GM18858 (cell line): ENCODE measurements at regions not wholly inside any gene's neighbourhood (a gene's known extent, or its start where the extent isn't known, plus 50 kb on each side); places are given as distances from the start of the nearest gene placed in this dataset.

Experiments used
- ATAC-seq: cut with Tn5 transposase; IDR thresholded peaks from one replicate; pipeline ENCODE4 v1.9.1; 2021; ENCODE audit not compliant: unreplicated experiment

DNA sequence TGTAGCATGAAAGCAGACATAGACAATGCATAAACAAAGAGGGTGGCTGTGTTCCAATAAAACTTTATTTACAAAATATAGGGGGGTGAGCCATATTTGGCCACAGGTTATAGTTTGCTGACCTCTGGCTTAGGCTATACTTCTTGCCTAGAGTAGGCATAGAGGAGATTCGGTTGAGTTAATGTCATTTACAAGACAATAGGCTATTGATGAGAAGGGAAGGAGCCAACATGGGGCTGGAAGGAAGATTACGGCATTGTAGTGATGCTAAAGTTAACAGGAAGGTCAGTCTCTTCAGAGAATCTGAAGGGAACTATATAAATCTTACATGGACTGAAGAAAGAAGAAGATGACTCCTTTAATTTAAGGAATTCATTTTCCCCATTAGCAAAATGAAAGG, 463.5 kb downstream of the HTR7 start:
- ATAC-seq, result no peak

- ATAC-seq, result no peak
These were observed 461.1 kb downstream of the HTR7 start for GRCh38 chr10:90396721-90397120.

- ATAC-seq, result no peak
These were observed 459.3 kb downstream of the HTR7 start for GRCh38 chr10:90398566-90398965.

DNA sequence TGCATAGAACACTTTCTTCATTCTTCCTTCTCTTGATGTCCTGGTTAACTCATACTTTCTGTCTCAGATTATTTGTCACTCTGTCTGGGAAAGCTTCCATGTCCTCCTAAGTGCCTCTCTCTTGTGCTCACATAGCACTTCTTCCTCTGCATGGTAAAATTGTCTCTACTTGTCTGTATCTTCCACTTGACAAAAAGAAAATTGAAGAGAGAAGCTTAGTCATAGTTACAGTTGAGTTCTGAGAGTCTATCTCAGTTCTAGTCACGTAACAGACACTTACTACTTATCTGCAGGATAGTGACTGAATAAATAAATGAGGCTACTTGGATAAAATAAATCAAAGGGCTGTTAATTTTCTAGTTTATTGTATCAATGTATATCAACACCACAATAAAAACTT, 458.1 kb downstream of the HTR7 start:
- ATAC-seq, result no peak

DNA sequence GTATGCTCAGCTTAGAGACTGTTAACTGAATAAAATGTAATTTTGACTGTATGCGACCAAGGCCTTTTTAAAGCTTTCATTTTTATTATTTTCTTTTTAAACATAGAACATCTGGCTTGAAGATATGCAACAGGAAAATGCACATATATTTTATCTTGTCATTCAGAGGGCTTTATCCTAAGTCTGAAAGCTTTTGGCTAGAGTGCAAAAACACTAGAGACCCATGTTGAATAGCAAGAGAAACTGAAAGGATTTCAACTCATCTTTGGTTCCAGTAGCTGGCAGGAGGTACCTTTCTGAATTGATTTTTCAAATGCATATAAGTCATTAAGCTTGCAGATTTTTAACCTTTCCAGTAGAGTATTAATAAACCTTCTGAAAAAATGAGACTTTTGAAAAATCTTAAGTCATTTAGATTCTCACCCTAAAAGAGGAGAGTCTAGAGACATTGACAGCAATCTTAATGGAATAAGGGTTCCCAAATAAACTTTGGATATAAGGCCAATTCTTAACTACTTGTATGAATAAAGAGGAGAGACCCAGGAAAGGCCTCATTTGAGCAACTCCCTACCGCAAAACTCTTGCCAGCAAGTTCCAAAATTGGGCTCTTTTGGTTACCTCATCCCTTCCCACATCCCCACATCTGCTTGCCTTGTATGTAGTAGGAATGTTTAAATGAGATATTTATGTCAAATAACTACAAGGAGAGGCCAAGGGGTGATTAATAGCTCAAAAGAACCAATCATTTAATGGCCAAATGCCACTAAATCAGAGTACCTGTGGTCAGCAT, 454.4 kb downstream of the HTR7 start:
- ATAC-seq, result no peak

DNA sequence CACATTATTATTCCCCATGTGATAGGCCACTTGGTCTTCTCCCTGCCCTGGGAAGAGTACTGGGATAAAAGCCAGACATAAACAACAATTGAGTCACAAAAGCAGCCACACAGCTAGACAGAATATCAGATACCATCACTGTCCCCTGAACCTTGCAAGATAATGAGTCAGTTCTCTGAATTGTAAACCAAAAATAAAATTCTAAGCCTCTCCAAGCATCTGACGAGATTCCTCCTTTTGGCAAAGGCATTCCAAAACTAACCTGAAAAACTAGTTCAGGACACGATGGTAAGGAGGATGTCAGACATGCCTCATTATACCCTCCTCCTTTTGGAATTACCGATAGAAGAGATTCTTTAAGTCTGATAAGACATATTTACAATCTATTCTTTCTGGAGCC, 450.7 kb downstream of the HTR7 start:
- no peak for ATAC-seq

GRCh38 chr10:90407851-90408250, 450.0 kb downstream of the HTR7 start:
- no peak for ATAC-seq

GRCh38 chr10:90412582-90412981, 445.3 kb downstream of the HTR7 start:
- no peak for ATAC-seq

- no peak for ATAC-seq
These were observed 444.6 kb downstream of the HTR7 start for GRCh38 chr10:90413196-90413595.

DNA sequence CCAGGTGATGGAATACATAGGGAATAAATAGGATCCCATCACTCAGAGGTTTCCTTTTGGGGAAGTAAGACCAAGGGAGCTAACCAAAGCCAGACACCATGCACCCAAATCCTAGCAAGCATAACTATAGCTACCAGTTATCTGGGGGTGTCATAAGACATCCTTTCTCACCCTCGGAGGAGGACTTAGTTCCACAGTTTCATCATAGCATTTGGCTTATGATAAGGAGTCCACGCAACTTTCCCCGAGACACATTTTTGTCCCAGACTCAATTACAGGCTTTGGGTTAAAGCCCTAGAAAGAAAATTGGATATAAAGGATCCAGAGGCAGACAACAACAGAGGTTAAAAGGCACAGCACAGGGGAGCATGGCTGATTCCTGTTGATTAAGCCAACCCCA, 442.9 kb downstream of the HTR7 start:
- ATAC-seq, result no peak

GRCh38 chr10:90417029-90417428, 440.8 kb downstream of the HTR7 start:
- no peak for ATAC-seq

- ATAC-seq, result no peak
These were observed 440.2 kb downstream of the HTR7 start for GRCh38 chr10:90417476-90418210.

DNA sequence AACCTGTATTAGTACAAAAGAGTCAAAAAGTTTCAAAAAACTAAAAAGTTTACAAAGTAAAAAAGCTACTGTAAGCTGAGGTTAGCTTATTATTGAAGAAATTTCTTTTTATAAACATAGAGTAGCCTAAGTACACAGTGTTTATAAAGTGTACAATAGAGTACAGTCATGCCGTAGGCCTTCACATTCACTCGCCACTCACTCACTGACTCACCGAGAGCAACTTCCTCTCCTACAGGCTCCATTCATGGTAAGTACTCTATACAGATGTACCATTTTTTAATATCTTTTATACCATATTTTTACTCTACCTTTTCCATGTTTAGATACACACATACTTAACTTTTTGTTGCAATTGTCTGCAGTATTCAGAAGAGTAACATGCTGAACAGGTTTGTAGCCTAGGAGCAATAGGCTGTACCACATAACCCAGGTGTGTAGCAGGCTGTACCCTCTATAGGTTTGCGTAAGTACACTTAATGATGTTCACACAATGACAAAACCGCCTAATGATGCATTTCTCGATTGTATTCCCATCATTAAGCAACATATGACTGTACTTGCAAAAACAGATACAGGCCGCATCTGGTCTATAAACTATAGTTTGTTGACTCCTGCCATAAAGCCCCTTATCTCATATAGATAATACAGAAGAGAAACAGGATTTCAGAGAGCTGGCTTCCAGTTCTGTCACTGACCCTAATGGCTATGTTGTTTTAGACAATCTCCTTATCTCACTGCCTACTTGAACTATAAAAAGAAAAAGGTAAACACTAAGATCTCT, 438.8 kb downstream of the HTR7 start:
- no peak for ATAC-seq

- peak; percentile 85 for ATAC-seq
These were observed 437.1 kb downstream of the HTR7 start for GRCh38 chr10:90420637-90421318.

DNA sequence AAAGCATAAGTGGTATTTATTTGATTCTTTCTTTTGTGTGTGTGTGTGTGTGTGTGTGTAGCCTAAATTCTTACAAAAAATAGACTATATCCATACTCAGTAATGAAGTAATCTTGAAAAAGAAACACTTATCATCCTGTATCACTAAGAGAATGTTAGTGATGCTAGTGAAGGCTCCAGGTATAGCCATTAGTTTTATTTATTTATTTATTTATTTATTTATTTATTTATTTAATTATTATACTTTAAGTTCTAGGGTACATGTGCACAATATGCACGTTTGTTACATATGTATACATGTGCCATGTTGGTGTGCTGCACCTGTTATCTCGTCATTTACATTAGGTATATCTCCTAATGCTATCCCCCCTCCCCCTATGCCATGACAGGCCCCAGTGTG, 436.0 kb downstream of the HTR7 start:
- no peak for ATAC-seq

DNA sequence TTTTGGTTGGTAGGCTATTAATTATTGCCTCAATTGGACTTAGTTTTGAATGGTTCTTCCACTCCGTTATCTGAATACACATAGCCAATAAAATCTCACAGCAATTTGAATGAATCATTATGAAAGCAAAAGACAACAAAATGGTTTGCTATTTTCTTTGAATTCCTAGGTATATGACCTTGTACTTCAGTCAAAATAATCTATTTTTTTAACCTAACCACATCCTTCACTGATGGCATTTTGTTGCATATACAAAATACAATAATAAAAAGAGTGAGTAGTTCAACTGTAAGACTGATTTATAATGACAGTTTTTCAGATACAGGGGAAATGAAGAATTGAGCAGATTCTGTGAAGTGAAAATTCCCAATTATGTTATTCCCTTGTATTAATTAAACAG, 433.1 kb downstream of the HTR7 start:
- no peak for ATAC-seq

- ATAC-seq, result no peak
These were observed 427.7 kb downstream of the HTR7 start for GRCh38 chr10:90430186-90430585.

DNA sequence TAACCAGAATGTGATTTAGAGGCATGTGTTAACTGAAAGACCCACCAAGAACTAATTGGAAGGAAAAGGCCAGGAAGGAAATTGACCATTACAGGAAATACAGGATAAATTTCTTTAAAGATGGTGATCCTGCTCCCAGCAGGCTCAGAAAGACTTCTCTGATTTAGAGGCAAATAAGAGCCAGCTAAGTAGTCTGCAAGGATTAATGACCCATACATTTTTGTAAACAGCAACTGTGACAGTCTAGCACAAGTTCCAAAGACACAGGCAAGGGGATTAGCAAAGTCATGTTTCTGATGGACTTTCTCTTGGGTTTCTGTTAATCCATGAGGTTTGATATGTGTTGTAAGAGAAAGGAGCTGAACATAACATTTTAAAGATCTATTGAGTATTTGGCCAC, 425.0 kb downstream of the HTR7 start:
- no peak for ATAC-seq

- ATAC-seq, result no peak
These were observed 422.5 kb downstream of the HTR7 start for GRCh38 chr10:90435296-90435695.

DNA sequence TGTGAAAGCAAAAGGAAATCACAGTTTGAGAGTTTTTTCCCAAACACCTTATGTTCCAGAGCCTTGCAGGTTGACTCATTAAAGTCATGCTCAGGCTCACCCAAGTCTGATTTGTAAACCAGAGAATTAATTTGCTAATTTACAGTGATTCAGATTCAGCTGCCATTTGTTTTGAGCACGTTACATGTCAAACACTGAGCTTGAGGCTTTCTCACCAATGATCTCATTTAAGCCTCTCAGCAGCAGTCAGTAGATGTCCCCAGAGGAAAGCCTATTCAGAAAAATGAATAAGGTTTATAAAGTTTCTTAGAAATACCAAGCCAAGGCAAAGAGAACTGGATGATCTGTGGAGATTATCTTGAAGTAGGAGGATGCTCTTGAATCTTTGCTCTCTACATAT, 420.4 kb downstream of the HTR7 start:
- ATAC-seq, result no peak

- ATAC-seq, result no peak
These were observed 417.0 kb downstream of the HTR7 start for GRCh38 chr10:90440870-90441269.
